A549 (cell line): ENCODE measurements at regions not wholly inside any gene's neighbourhood (a gene's known extent, or its start where the extent isn't known, plus 50 kb on each side); places are given as distances from the start of the nearest gene placed in this dataset.

Experiments used
- BHLHE40 ChIP-seq: IDR thresholded peaks from 2 replicates; pipeline ENCODE4 v1.6.1; 2012; ENCODE audit warnings: low read depth, low read length, inconsistent platforms
- EP300 ChIP-seq, 2 experiments: fragments of >200 bp; sonication (Bioruptor Twin); formaldehyde crosslinking; IDR thresholded peaks; 2 replicates in 1 of 2; 3 replicates in 1 of 2; pipeline ENCODE4 v1.6.1; 2016 to 2017
- ESRRA ChIP-seq: fragments of 150-350 bp; IDR thresholded peaks from 2 replicates; pipeline ENCODE4 v1.6.1; 2014; ENCODE audit warnings: mild to moderate bottlenecking, low read length, borderline replicate concordance
- FOSL2 ChIP-seq, 2 experiments: fragments of 450-650 bp in 1 of 2; fragments of >200 bp in 1 of 2; sonication (Bioruptor Twin) in 1 of 2; formaldehyde crosslinking; IDR thresholded peaks; 2 replicates each; pipeline versions ENCODE4 v1.5.0 to v1.6.1; 2016 to 2020; ENCODE audit warnings: mild to moderate bottlenecking in 1 of 2, moderate library complexity in 1 of 2
- JUN ChIP-seq, 2 experiments: fragments of >200 bp; sonication (Bioruptor Twin); formaldehyde crosslinking; IDR thresholded peaks; 2 replicates in 1 of 2; 3 replicates in 1 of 2; pipeline ENCODE4 v1.6.1; 2016 to 2017
- POLR2A ChIP-seq: IDR thresholded peaks from 2 replicates; pipeline ENCODE4 v1.6.1; 2012; ENCODE audit warnings: mild to moderate bottlenecking, low read length
- SMC3 ChIP-seq: fragments of >200 bp; sonication (Bioruptor Twin); formaldehyde crosslinking; IDR thresholded peaks from 3 replicates; pipeline ENCODE4 v1.6.1; 2018; ENCODE audit warnings: inconsistent platforms
- TFCP2L1 ChIP-seq: fragments of 250-450 bp; sonication (Bioruptor Pico); IDR thresholded peaks from 2 replicates; pipeline ENCODE4 v1.5.0; 2021; ENCODE audit warnings: mild to moderate bottlenecking
- ZFP36 ChIP-seq: fragments of 450-650 bp; IDR thresholded peaks from 2 replicates; pipeline ENCODE4 v1.6.1; 2014; ENCODE audit warnings: borderline replicate concordance; ENCODE audit not compliant: partially characterized antibody
- TF ChIP-seq, protein P1 (sequence below): fragments of >200 bp; sonication (Bioruptor Twin); formaldehyde crosslinking; IDR thresholded peaks from 3 replicates; pipeline ENCODE4 v1.5.1; 2016
- TF ChIP-seq, protein P2 (sequence below): fragments of 450-650 bp; IDR thresholded peaks from 2 replicates; pipeline ENCODE4 v1.6.1; 2014; ENCODE audit warnings: antibody characterized with exemption
- TF ChIP-seq, protein P3 (sequence below): fragments of >200 bp; sonication (Bioruptor Twin); formaldehyde crosslinking; IDR thresholded peaks from 2 replicates; pipeline ENCODE4 v1.6.1; 2016

DNA sequence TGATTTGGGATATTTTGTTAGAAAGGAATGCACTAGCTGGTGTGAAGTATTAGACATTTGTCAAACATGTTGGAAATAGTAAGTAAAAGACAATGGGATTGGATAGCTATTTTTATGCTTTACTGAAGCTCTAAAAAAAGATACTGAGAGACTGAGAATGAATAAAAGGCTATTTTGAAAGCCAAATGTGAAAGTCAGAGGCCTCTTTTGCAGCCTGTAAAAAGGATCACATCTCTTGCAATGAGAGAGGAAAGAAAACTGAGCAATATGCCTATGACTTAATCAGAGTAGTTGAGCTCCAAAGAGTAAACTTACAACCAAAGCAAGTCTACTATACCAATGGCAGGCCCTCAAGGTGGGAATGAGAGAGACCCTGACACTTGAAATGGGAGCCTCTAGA lies 212.6 kb upstream of the LCORL start:
- TF ChIP-seq, protein P1, sequence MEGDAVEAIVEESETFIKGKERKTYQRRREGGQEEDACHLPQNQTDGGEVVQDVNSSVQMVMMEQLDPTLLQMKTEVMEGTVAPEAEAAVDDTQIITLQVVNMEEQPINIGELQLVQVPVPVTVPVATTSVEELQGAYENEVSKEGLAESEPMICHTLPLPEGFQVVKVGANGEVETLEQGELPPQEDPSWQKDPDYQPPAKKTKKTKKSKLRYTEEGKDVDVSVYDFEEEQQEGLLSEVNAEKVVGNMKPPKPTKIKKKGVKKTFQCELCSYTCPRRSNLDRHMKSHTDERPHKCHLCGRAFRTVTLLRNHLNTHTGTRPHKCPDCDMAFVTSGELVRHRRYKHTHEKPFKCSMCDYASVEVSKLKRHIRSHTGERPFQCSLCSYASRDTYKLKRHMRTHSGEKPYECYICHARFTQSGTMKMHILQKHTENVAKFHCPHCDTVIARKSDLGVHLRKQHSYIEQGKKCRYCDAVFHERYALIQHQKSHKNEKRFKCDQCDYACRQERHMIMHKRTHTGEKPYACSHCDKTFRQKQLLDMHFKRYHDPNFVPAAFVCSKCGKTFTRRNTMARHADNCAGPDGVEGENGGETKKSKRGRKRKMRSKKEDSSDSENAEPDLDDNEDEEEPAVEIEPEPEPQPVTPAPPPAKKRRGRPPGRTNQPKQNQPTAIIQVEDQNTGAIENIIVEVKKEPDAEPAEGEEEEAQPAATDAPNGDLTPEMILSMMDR: no peak
- TF ChIP-seq JUN (IDR thresholded peaks at IDR 0.05) (no peak), EP300 (IDR thresholded peaks at IDR 0.05) (no peak), ESRRA (no peak), ZFP36 (no peak), SMC3 (no peak), BHLHE40 (no peak), FOSL2 (IDR thresholded peaks at IDR 0.05) (no peak), FOSL2 (CRISPR knock-in tag; IDR thresholded peaks at IDR 0.05) (no peak), TFCP2L1 (CRISPR knock-in tag) (no peak), POLR2A (no peak)
- TF ChIP-seq, protein P2, sequence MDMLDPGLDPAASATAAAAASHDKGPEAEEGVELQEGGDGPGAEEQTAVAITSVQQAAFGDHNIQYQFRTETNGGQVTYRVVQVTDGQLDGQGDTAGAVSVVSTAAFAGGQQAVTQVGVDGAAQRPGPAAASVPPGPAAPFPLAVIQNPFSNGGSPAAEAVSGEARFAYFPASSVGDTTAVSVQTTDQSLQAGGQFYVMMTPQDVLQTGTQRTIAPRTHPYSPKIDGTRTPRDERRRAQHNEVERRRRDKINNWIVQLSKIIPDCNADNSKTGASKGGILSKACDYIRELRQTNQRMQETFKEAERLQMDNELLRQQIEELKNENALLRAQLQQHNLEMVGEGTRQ: no peak
- TF ChIP-seq, protein P3, sequence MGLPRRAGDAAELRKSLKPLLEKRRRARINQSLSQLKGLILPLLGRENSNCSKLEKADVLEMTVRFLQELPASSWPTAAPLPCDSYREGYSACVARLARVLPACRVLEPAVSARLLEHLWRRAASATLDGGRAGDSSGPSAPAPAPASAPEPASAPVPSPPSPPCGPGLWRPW: no peak
